ENCODE measurements at regions not wholly inside any gene's neighbourhood (a gene's known extent, or its start where the extent isn't known, plus 50 kb on each side); places are given as distances from the start of the nearest gene placed in this dataset.

DNA sequence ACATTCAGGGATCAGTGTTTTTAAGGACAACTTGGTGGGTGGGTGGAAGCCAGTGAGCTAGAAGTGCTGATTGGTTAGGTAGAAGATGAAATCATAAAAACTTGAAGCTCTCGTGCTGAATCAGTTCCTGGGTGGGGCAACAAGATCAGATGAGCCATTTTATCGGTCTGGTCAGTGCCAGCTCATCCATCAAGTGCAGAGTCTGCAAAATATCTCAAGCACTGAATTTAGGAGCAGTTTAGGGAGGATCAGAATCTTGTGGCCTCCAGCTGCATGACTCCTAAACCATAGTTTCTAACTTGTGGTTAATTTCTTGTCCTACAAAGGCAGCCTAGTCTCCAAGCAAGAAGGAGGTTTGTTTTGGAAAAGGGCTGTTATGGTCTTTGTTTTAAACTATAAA lies 166.4 kb downstream of the FAM170A start:
- Histone ChIP-seq H2BK5ac (ENCODE audit: low read depth, low read length, poor library complexity, severe bottlenecking) (no peak overlapping the region), H3K56ac (ENCODE audit: extremely low read depth, insufficient read depth, low read length) (no peak overlapping the region), H3K4ac (ENCODE audit: low read depth, low read length) (no peak overlapping the region), H3K23ac (ENCODE audit: low read depth, low read length) (no peak overlapping the region), H3K9ac (ENCODE audit: low read depth, low read length) (no peak overlapping the region), H2AK5ac (ENCODE audit: low read depth, low read length) (no peak overlapping the region), H4K5ac (ENCODE audit: low read depth, low read length) (no peak overlapping the region), H4K91ac (ENCODE audit: insufficient read depth, low read depth, low read length) (no peak overlapping the region), H3K4me3 (ENCODE audit: insufficient read depth, low read depth, low read length) (no peak overlapping the region), H4K20me1 (ENCODE audit: insufficient read depth, low read length) (no peaks in the 10 kb centered on the region), H3K36me3 (ENCODE audit: control insufficient read depth, insufficient read depth, low read length) (no peaks in the 10 kb centered on the region), H3K14ac (replicated peaks; ENCODE audit: low read depth, low read length) (no peak overlapping the region), H2BK120ac (ENCODE audit: low read depth, low read length) (no peak overlapping the region), H2BK20ac (ENCODE audit: low read depth, low read length) (no peak overlapping the region), H3K18ac (ENCODE audit: low read depth, low read length) (no peak overlapping the region), H3K27ac (ENCODE audit: insufficient read depth, low read length) (no peak overlapping the region), H2AK9ac (replicated peaks; ENCODE audit: low read depth, low read length, poor library complexity) (no peak overlapping the region), H3K9me1 (ENCODE audit: insufficient read depth, low read length) (no peaks in the 10 kb centered on the region), H3K79me1 (ENCODE audit: low read depth in 1 of 2, low read length in 2 of 2) (no peaks in the 10 kb centered on the region), H2BK15ac (ENCODE audit: low read depth, low read length) (no peak overlapping the region), H3K4me2 (ENCODE audit: low read depth, low read length) (no peak overlapping the region), H3K27me3 (ENCODE audit: control insufficient read depth, insufficient read depth, low read length) (no peaks in the 10 kb centered on the region), H3K9me3 (ENCODE audit: control insufficient read depth, insufficient read depth, low read length) (no peaks in the 10 kb centered on the region), H2AFZ (replicated peaks; ENCODE audit: low read length, poor library complexity) (no peak overlapping the region), H3K4me1 (ENCODE audit: control insufficient read depth, insufficient read depth, low read length) (no peaks in the 10 kb centered on the region), H4K8ac (ENCODE audit: low read depth in 2 of 2, low read length in 2 of 2) (no peak overlapping the region)
- no TSS peak for BruUV-seq (replicated peaks)
- intact Hi-C loops (cut with micrococcal nuclease) = no loop called here
- DNase-seq = no peak
- no peak for ATAC-seq (ENCODE audit: low read depth)
- 0% methylated on average over 2 of the region's 2 CpGs; no CpG with 5 or more reads in 1 of the 2 experiments for WGBS, 2 experiments (ENCODE audit: extremely low coverage in 2 of 2, insufficient read length in 1 of 2)
- TF ChIP-seq, protein P1, sequence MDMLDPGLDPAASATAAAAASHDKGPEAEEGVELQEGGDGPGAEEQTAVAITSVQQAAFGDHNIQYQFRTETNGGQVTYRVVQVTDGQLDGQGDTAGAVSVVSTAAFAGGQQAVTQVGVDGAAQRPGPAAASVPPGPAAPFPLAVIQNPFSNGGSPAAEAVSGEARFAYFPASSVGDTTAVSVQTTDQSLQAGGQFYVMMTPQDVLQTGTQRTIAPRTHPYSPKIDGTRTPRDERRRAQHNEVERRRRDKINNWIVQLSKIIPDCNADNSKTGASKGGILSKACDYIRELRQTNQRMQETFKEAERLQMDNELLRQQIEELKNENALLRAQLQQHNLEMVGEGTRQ (IDR thresholded peaks at IDR 0.05; ENCODE audit: low read depth, low read length) = no peak
- TF ChIP-seq, protein P2, sequence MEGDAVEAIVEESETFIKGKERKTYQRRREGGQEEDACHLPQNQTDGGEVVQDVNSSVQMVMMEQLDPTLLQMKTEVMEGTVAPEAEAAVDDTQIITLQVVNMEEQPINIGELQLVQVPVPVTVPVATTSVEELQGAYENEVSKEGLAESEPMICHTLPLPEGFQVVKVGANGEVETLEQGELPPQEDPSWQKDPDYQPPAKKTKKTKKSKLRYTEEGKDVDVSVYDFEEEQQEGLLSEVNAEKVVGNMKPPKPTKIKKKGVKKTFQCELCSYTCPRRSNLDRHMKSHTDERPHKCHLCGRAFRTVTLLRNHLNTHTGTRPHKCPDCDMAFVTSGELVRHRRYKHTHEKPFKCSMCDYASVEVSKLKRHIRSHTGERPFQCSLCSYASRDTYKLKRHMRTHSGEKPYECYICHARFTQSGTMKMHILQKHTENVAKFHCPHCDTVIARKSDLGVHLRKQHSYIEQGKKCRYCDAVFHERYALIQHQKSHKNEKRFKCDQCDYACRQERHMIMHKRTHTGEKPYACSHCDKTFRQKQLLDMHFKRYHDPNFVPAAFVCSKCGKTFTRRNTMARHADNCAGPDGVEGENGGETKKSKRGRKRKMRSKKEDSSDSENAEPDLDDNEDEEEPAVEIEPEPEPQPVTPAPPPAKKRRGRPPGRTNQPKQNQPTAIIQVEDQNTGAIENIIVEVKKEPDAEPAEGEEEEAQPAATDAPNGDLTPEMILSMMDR (conservative IDR thresholded peaks at IDR 0.05; ENCODE audit: low read depth, low read length) = no peak
- TF ChIP-seq, protein P3, sequence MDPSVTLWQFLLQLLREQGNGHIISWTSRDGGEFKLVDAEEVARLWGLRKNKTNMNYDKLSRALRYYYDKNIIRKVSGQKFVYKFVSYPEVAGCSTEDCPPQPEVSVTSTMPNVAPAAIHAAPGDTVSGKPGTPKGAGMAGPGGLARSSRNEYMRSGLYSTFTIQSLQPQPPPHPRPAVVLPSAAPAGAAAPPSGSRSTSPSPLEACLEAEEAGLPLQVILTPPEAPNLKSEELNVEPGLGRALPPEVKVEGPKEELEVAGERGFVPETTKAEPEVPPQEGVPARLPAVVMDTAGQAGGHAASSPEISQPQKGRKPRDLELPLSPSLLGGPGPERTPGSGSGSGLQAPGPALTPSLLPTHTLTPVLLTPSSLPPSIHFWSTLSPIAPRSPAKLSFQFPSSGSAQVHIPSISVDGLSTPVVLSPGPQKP (IDR thresholded peaks at IDR 0.05; ENCODE audit: borderline replicate concordance, low read depth, low read length) = no peak
- no peak for TF ChIP-seq BHLHE40 (IDR thresholded peaks at IDR 0.05; ENCODE audit: low read depth, low read length)
- TF ChIP-seq RAD21 (IDR thresholded peaks at IDR 0.05; ENCODE audit: low read length) = no peak
- TF ChIP-seq MAZ (IDR thresholded peaks at IDR 0.05; ENCODE audit: borderline replicate concordance, low read depth, low read length) = no peak
- TF ChIP-seq FOS (IDR thresholded peaks at IDR 0.05; ENCODE audit: low read depth, low read length) = no peak
- TF ChIP-seq POLR2A (IDR thresholded peaks at IDR 0.05; ENCODE audit: low read depth, low read length) = no peak
- TF ChIP-seq CEBPB (IDR thresholded peaks at IDR 0.05; ENCODE audit: low read depth, low read length) = no peak
- no peak for TF ChIP-seq SMC3 (IDR thresholded peaks at IDR 0.05; ENCODE audit: low read depth, low read length)
- TF ChIP-seq RCOR1 (IDR thresholded peaks at IDR 0.05; ENCODE audit: insufficient replicate concordance, low read length) = no peak
- no peak for TF ChIP-seq MXI1 (IDR thresholded peaks at IDR 0.05; ENCODE audit: borderline replicate concordance, low read depth, low read length)
- no peak for TF ChIP-seq RFX5 (IDR thresholded peaks at IDR 0.05; ENCODE audit: low read depth, low read length)
- TF ChIP-seq NFE2L2 (IDR thresholded peaks at IDR 0.05; ENCODE audit: low read depth, low read length) = no peak
- TF ChIP-seq CHD1 (IDR thresholded peaks at IDR 0.05; ENCODE audit: low read depth, low read length) = no peak
- TF ChIP-seq MAFK (IDR thresholded peaks at IDR 0.05; ENCODE audit: low read depth, low read length) = no peak
- dilution Hi-C loops (cut with HindIII; ENCODE audit: low sequenced_read_pairs, unreplicated experiment) = no loop called here
- in situ Hi-C loops (cut with MboI; ENCODE audit: low sequenced_read_pairs) = no loop called here
- ChIA-PET CTCF (no interaction called here), POLR2A (ENCODE audit: unreplicated experiment) (no interaction called here)
